ENCODE measurements at regions not wholly inside any gene's neighbourhood (a gene's known extent, or its start where the extent isn't known, plus 50 kb on each side); places are given as distances from the start of the nearest gene placed in this dataset.
A peak's percentile ranks its signal among the peaks of the same experiment; 100 is the strongest.
"Not testable (repeated sequence)": the region's sequence is repeated elsewhere in the genome, so short reads cannot be mapped to it uniquely, and the experiment has no call there.

GRCh38 chr9:135394699-135395645 lies 84.6 kb upstream of the PPP1R26 start:
- no peak for DNase-seq (ENCODE audit: low read depth in 3 of 3, low spot score in 2 of 3)

- no peak for DNase-seq (ENCODE audit: low read depth in 3 of 3, low spot score in 2 of 3)
Observed at GRCh38 chr9:135397142-135397541, 82.4 kb upstream of the PPP1R26 start.

GRCh38 chr9:135399000-135399649 lies 80.5 kb upstream of the PPP1R26 start:
- no peak for DNase-seq (ENCODE audit: low read depth in 3 of 3, low spot score in 2 of 3)

DNA sequence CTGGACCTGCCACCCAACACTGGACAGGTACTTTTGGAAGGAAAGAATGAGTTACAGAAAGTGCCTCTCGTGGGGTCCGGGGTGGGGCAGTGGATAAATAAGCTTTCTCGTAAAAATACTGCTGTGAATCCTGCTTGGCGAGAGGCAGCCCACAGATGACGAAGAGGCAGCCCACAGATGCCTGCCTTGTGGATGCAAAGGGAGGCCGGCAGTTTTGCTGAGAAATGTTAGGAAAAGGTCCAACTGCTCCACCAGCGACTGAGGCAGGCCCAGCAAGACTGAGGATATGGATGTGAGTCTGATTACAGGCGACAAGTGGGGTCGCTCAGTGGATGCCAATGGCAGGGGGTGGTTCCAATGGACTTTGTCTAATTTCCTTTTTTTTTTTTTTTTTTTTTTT lies 79.1 kb upstream of the PPP1R26 start:
- no peak for DNase-seq (ENCODE audit: low read depth in 3 of 3, low spot score in 2 of 3)

- no peak for DNase-seq (ENCODE audit: low read depth in 3 of 3, low spot score in 2 of 3)
Observed at GRCh38 chr9:135401218-135401617, 78.4 kb upstream of the PPP1R26 start.

DNA sequence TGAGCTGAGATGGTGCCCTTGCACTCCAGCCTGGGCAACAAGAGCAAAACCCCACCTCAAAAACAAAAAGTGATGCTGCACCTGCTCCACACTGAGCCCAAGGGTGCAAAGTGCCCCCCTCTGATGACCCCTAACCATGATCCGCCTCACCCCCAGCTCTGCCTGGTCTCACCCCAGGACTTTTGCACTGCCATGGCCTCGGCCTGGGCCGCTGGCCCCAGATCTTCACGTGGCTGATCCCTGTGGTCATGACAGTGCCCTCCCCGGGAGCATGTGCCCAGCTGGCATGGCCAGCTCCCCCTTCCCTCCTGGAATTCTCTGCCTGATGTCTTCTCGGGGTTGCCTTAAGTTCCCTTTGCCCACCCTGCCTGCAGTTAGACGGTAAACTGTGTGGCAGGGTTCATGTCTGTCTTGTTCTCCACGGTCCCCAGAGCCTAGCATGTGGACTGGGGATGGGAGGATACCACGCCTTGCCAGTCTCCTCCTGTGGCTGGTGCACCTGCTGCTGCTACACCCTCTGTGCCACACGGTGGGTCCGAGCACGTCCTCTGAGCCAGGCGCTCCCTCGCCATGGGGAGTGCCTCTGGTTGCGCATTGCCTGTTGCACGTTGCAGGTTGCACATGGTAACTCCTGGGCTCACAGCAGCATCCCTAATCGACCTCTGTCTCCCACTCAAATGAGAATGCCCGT lies 77.4 kb upstream of the PPP1R26 start:
- DNase-seq (ENCODE audit: low read depth in 3 of 3, low spot score in 2 of 3) = no peak

GRCh38 chr9:135402739-135403695 lies 76.6 kb upstream of the PPP1R26 start:
- DNase-seq (ENCODE audit: low read depth in 3 of 3, low spot score in 2 of 3) = no peak

DNA sequence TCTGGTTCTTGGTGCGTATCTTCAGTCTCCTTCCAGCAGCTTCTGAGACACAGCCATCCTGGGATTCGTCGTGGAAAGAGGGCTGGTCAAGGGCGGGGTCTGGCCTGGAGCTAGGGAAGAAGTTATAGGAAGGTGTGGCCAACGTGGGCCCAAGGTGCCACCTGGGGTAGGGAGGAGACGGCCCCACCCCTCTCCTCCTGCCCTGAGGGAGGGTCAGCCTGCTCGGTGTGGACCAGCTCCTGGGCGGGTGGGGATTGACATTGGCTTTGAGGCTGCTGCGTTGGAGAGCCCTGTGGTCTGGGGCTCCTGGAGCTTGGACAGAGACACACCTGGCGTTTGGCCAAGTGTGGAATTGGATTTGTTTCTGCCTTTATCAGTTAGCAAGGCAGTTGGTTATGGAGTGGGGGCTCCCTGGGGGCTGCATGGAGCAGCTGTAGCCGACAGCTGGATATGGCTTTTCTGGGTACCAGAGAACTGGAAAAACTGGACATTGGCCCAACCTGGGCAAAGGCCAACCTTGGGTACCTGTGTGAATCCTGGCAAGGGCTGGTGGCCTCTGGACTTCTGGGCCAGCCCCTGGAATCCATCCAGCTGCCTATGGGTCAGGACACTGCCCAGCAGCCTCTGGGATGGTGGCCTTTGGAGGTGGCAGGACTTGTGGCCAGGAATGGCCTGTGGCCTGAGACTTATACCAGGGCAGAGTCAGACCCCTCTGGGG lies 75.7 kb upstream of the PPP1R26 start:
- DNase-seq (ENCODE audit: low read depth in 3 of 3, low spot score in 2 of 3) = no peak

GRCh38 chr9:135404451-135405144 lies 75.0 kb upstream of the PPP1R26 start:
- no peak for DNase-seq (ENCODE audit: low read depth in 3 of 3, low spot score in 2 of 3)

- not testable (repeated sequence) for DNase-seq (ENCODE audit: low read depth in 3 of 3, low spot score in 2 of 3)
Observed at GRCh38 chr9:135405145-135405464, 74.5 kb upstream of the PPP1R26 start.

DNA sequence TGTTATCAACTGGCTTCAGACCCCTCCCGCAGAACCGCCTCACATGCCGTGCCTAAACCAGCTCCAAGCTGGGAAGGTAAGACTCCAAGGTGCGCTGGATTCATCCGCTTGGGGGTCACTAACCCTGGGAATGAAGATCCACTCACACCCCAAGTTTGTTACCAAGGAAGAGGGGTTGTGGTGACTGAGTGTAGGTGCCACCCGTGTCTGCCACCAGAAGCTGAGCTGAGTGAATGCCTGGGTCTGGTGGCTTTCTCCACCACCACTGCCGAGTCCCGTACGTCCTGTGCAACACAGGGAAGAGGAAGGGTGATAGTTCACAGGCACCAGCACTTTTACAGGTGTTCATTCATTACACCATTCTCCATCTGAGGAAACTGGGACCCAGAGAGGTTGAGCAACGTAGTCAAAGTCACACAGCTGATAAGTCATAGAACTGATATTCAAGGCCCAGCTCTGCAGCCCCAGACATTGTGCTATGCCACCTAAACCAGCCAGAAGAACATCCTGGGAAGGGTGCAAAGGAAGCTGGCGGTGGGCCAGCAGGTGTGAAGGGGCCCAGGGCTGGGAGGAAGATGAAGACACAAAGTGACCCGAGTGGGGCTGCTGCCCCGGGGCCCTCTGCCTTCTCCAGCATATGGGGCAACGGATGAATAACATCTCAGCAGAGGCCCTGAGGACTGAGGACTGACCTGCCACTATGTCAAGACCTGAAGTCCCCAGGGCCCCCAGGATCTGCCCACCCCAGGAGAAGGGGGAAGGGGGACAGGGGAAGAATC lies 70.9 kb upstream of the PPP1R26 start:
- DNase-seq (ENCODE audit: low read depth in 3 of 3, low spot score in 2 of 3) = no peak

GRCh38 chr9:135409286-135410200 lies 70.0 kb upstream of the PPP1R26 start:
- DNase-seq (ENCODE audit: low read depth in 3 of 3, low spot score in 2 of 3) = no peak

GRCh38 chr9:135410421-135410820 lies 69.2 kb upstream of the PPP1R26 start:
- no peak for DNase-seq (ENCODE audit: low read depth in 3 of 3, low spot score in 2 of 3)

- DNase-seq (ENCODE audit: low read depth in 3 of 3, low spot score in 2 of 3) = no peak
Observed at GRCh38 chr9:135410831-135411473, 68.6 kb upstream of the PPP1R26 start.

DNA sequence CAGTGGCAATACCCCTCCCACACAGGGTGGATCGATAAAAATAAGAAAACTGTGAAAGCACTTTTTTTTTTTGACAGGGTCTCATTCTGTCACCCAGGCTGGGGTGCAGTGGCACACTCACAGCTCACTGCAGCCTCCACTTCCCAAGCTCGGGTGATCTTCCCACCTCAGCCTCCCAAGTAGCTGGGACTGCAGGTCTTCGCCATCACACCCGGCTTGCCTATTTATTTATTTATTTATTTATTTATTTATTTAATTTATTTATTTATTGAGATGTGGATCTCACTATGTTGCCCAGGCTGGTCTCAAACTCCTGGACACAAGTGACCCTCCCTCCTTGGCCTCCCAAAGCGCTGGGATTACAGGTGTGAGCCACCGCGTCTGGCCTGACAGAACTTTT lies 68.0 kb upstream of the PPP1R26 start:
- DNase-seq (ENCODE audit: low read depth in 3 of 3, low spot score in 2 of 3) = not testable (repeated sequence)

GRCh38 chr9:135412315-135413085 lies 67.1 kb upstream of the PPP1R26 start:
- peak; percentile 43 to 53 (median 52) for DNase-seq (ENCODE audit: low read depth in 3 of 3, low spot score in 2 of 3)

Data from right renal cortex interstitium (tissue), 3 donors.